ENCODE measurements at regions not wholly inside any gene's neighbourhood (a gene's known extent, or its start where the extent isn't known, plus 50 kb on each side); places are given as distances from the start of the nearest gene placed in this dataset.

DNA sequence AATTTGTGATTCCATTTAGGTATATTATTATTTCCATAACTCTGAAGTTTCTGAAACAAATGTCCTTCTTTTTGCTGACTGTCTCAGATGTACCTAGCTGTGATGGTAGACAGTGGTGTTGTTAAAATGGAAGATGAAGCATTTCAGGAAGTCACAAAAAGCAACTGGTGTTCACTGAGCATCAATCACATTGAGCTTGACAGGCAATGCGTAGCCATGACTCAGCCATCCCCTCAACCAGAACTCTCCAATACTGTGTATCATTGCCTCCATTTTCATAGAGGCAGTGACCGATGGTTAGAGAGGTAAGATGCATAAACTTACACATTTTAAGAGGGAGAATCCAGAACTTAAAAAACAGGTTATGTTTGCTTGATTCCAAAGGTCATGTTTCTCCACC, 434.0 kb downstream of the INHBA start:
- H3K27me3 Mint-ChIP-seq (ENCODE audit: low read depth), result peaks cover 14% of the 10 kb centered on the region
- TF ChIP-seq, protein P1, sequence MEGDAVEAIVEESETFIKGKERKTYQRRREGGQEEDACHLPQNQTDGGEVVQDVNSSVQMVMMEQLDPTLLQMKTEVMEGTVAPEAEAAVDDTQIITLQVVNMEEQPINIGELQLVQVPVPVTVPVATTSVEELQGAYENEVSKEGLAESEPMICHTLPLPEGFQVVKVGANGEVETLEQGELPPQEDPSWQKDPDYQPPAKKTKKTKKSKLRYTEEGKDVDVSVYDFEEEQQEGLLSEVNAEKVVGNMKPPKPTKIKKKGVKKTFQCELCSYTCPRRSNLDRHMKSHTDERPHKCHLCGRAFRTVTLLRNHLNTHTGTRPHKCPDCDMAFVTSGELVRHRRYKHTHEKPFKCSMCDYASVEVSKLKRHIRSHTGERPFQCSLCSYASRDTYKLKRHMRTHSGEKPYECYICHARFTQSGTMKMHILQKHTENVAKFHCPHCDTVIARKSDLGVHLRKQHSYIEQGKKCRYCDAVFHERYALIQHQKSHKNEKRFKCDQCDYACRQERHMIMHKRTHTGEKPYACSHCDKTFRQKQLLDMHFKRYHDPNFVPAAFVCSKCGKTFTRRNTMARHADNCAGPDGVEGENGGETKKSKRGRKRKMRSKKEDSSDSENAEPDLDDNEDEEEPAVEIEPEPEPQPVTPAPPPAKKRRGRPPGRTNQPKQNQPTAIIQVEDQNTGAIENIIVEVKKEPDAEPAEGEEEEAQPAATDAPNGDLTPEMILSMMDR (conservative IDR thresholded peaks at IDR 0.05), result no peak
- H3T11ph ChIP-seq (ENCODE audit: low read length), result no peak overlapping the region

More for the DNA sequence above, 434.0 kb downstream of the INHBA start:
- H3K56ac ChIP-seq (ENCODE audit: insufficient read length, low read depth, low read length), result no peak overlapping the region
- no peak overlapping the region for H3K27ac ChIP-seq (ENCODE audit: insufficient read length, low read depth, low read length)
- no peak overlapping the region for H2BK20ac ChIP-seq (ENCODE audit: low read depth, low read length, poor library complexity, severe bottlenecking)
- H3K9me3 ChIP-seq (ENCODE audit: control insufficient read depth, low read depth, low read length), result no peaks in the 10 kb centered on the region
- H3K23me2 ChIP-seq (ENCODE audit: insufficient read length, low read depth, low read length, poor library complexity, severe bottlenecking), result no peaks in the 10 kb centered on the region
- no peak overlapping the region for H3K23ac ChIP-seq (ENCODE audit: insufficient read length, low read depth, low read length)
- no peaks in the 10 kb centered on the region; a peak in 1 of 5 replicates for H3K9me3 Mint-ChIP-seq
- no peak overlapping the region for H3K14ac ChIP-seq (ENCODE audit: insufficient read depth, low read length)
- no peak overlapping the region for H3K27ac Mint-ChIP-seq
- no peaks in the 10 kb centered on the region for H3K27me3 ChIP-seq (ENCODE audit: insufficient read depth, low read length)
- DNase-seq, result no peak
- no peaks in the 10 kb centered on the region for H3K4me1 Mint-ChIP-seq
- H4K20me1 ChIP-seq (ENCODE audit: control insufficient read depth, insufficient read depth, insufficient read length), result no peaks in the 10 kb centered on the region
- H3K4me3 Mint-ChIP-seq, result no peak overlapping the region
- H3K36me3 Mint-ChIP-seq (ENCODE audit: insufficient read depth in 1 of 3, low read depth in 3 of 3), result no peaks in the 10 kb centered on the region
- no peak overlapping the region for H4K8ac ChIP-seq (replicated peaks; ENCODE audit: insufficient read length, low read depth, low read length)
- no peak overlapping the region for H3K4ac ChIP-seq (ENCODE audit: low read depth, low read length)
- no peak overlapping the region for H2BK120ac ChIP-seq (ENCODE audit: low read depth, low read length, poor library complexity, severe bottlenecking)
- H3K79me2 ChIP-seq (ENCODE audit: insufficient read depth, low read length), result no peaks in the 10 kb centered on the region
- no peak overlapping the region for H2AFZ ChIP-seq (ENCODE audit: low read length)
- no peak overlapping the region for H2BK5ac ChIP-seq (ENCODE audit: insufficient read length, low read length)
- no peaks in the 10 kb centered on the region for H3K4me1 ChIP-seq (ENCODE audit: insufficient read depth, low read length)
- H3K18ac ChIP-seq (ENCODE audit: insufficient read length, low read depth, low read length), result no peak overlapping the region
- no peak overlapping the region for H4K5ac ChIP-seq (ENCODE audit: insufficient read length, low read depth, low read length)
- no peak overlapping the region for H3K9ac ChIP-seq (ENCODE audit: extremely low read depth, insufficient read length, low read length)
- no peak overlapping the region for H2AK5ac ChIP-seq (ENCODE audit: insufficient read length, low read length)
- H3K79me1 ChIP-seq (ENCODE audit: insufficient read depth, low read depth, low read length, poor library complexity, severe bottlenecking), result no peaks in the 10 kb centered on the region
- no peak overlapping the region for H2BK15ac ChIP-seq (ENCODE audit: low read depth, low read length)
- no CpG with 5 or more reads among the region's 2 CpGs for WGBS (ENCODE audit: extremely low coverage, insufficient read length, low lambda C conversion rate)
- H2BK12ac ChIP-seq (ENCODE audit: insufficient read length, low read depth, low read length), result no peak overlapping the region
- H4K91ac ChIP-seq (ENCODE audit: insufficient read length, low read depth, low read length), result no peak overlapping the region
- no peak overlapping the region for H3K4me2 ChIP-seq (ENCODE audit: insufficient read depth, insufficient read length, low read length)

Measured in H9 (cell line).